ENCODE measurements at regions not wholly inside any gene's neighbourhood (a gene's known extent, or its start where the extent isn't known, plus 50 kb on each side); places are given as distances from the start of the nearest gene placed in this dataset.

DNA sequence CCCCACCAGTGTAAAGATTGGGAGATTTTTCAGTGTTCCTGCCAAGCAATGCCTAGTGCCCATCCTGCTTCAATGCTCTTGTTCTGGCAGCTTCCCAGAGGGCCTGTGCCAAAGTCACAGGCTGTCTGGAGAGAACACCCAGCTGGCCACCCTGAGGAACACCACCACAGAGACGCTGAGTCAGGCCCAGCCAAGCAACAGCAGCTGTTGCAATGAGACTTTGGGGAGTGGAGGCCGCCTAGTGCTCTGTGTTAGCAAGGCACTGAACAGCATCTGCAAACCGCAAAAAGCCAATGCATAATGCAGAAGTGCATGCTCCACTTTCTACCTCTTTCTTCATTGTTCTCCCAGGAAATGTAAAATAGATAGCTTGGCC lies 168.1 kb downstream of the NXPE2 start:
- Mint-ChIP-seq H3K4me3 (no peak overlapping the region), H3K27me3 (ENCODE audit: low read depth) (peaks cover 36% of the 10 kb centered on the region), H3K4me1 (peaks cover 6% of the 10 kb centered on the region), H3K36me3 (no peaks in the 10 kb centered on the region), H3K9me3 (no peaks in the 10 kb centered on the region), H3K27ac (no peak overlapping the region)
- TF ChIP-seq, protein P1, sequence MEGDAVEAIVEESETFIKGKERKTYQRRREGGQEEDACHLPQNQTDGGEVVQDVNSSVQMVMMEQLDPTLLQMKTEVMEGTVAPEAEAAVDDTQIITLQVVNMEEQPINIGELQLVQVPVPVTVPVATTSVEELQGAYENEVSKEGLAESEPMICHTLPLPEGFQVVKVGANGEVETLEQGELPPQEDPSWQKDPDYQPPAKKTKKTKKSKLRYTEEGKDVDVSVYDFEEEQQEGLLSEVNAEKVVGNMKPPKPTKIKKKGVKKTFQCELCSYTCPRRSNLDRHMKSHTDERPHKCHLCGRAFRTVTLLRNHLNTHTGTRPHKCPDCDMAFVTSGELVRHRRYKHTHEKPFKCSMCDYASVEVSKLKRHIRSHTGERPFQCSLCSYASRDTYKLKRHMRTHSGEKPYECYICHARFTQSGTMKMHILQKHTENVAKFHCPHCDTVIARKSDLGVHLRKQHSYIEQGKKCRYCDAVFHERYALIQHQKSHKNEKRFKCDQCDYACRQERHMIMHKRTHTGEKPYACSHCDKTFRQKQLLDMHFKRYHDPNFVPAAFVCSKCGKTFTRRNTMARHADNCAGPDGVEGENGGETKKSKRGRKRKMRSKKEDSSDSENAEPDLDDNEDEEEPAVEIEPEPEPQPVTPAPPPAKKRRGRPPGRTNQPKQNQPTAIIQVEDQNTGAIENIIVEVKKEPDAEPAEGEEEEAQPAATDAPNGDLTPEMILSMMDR (IDR thresholded peaks at IDR 0.05; ENCODE audit: unreplicated experiment): no peak
- DNase-seq (ENCODE audit: low spot score in 2 of 2, unreplicated experiment in 2 of 2): no peak

DNA sequence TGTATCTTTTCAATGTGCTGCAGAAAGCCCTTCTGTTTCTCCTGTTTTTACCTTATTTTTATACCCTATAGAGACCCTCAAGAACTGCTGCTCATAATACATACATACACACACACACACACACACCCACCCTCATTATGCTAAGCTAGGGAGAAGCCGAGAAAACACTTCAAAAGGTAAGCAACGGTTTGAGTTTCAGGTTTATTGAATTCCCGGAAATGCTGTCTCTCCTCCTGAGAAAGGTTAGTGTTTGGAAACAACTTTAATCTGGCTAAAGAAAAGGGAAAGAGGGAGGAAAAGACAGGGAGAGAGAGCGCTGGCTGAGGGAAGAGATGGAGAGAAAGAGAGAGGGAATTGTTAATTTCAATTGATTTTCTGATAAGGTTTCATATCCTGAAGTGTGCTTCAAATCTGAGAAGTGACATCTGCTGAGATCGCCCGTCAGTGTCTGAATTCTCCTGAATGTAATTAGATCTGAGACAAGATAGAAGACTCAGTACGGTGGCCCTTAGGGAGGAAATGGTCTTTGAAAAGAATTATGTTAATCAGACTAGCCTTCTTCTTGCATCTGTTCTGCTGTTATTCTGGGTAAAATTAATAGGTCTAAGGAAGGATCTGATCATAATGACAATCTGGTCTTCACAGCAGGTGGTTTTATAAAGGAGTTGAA lies 169.1 kb downstream of the NXPE2 start:
- TF ChIP-seq, protein P1 (IDR thresholded peaks at IDR 0.05; ENCODE audit: unreplicated experiment): no peak
- peaks cover 6% of the 10 kb centered on the region for H3K4me1 Mint-ChIP-seq
- DNase-seq (ENCODE audit: low spot score in 2 of 2, unreplicated experiment in 2 of 2): no peak
- H3K4me3 Mint-ChIP-seq: no peak overlapping the region
- H3K36me3 Mint-ChIP-seq: no peaks in the 10 kb centered on the region
- peaks cover 47% of the 10 kb centered on the region for H3K27me3 Mint-ChIP-seq (ENCODE audit: low read depth)
- H3K27ac Mint-ChIP-seq: no peak overlapping the region
- H3K9me3 Mint-ChIP-seq: no peaks in the 10 kb centered on the region

DNA sequence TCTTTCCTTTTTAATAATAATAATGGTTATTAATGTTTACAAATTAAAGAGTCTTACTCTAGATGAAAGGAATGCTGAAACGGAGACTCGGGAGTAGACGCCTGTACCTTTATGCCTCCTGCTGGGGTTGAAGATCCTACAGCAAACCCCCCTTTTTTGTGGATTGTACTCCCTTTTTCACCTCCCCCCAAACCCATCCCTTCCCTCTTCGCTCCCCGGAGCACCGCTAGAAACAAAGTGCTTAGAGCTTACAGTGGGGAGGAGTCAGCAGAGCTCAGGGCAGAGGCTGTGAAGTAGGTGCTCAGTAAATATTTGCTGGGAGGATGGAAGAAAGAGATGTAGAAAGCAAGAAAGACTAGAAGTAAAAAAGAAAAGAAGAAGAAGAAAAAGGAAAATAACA lies 169.7 kb downstream of the NXPE2 start:
- Mint-ChIP-seq H3K36me3 (no peaks in the 10 kb centered on the region), H3K27me3 (ENCODE audit: low read depth) (peaks cover 47% of the 10 kb centered on the region), H3K4me1 (peaks cover 6% of the 10 kb centered on the region), H3K27ac (no peak overlapping the region), H3K4me3 (no peak overlapping the region), H3K9me3 (no peaks in the 10 kb centered on the region)
- no peak for DNase-seq (ENCODE audit: low spot score in 2 of 2, unreplicated experiment in 2 of 2)
- TF ChIP-seq, protein P1 (IDR thresholded peaks at IDR 0.05; ENCODE audit: unreplicated experiment): no peak

DNA sequence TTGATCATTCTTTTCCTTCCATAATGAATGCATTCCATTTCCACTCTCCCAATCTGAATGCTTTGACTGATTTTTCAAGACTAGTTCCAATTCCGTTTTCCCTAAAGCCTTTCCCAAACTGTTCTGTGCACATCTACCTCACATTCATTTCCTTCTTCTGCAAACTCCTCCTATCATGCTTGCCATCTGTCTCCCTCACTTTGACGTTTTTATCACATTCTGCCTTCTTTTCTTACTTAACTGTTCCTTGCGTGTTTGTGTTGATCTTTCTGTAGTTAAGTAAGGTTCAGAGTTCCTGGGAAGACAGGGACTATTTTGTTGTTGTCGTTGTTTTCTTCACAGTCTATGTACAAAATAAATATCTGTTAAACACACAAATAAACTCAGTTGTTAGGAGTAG lies 179.0 kb downstream of the NXPE2 start:
- TF ChIP-seq, protein P1 (IDR thresholded peaks at IDR 0.05; ENCODE audit: unreplicated experiment): no peak
- Mint-ChIP-seq H3K27ac (no peak overlapping the region), H3K9me3 (peaks cover 12% of the 10 kb centered on the region)

DNA sequence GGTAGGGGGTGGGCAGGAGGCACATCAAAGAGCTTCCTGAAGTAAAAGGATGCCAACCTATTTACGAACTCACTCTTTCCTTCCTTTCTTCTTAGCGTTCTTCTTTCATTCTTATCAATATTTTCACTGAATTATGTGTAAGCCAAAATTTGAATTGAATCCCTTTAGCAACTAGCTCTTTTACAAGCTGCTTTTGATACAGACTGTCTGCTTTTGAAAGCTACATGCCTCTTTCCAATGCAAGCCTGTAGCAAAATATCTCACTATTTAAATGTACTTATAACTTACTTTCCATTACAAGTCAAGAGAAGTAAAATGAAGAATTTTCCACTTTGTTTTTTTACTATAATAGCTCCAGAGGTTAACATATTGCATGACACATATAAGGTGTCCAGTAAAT lies 186.6 kb downstream of the NXPE2 start:
- peaks cover 32% of the 10 kb centered on the region for H3K27me3 Mint-ChIP-seq (ENCODE audit: low read depth)
- DNase-seq (ENCODE audit: low spot score in 2 of 2, unreplicated experiment in 2 of 2): no peak
- H3K4me3 Mint-ChIP-seq: no peak overlapping the region
- TF ChIP-seq, protein P1 (IDR thresholded peaks at IDR 0.05; ENCODE audit: unreplicated experiment): no peak
- no peaks in the 10 kb centered on the region for H3K4me1 Mint-ChIP-seq
- no peak overlapping the region for H3K27ac Mint-ChIP-seq
- no peaks in the 10 kb centered on the region for H3K36me3 Mint-ChIP-seq
- H3K9me3 Mint-ChIP-seq: peaks cover 11% of the 10 kb centered on the region

More for the DNA sequence above, 179.0 kb downstream of the NXPE2 start:
- H3K27me3 Mint-ChIP-seq (ENCODE audit: low read depth): peaks cover 33% of the 10 kb centered on the region
- DNase-seq (ENCODE audit: low spot score in 2 of 2, unreplicated experiment in 2 of 2): no peak
- no peaks in the 10 kb centered on the region for H3K36me3 Mint-ChIP-seq
- no peaks in the 10 kb centered on the region for H3K4me1 Mint-ChIP-seq
- no peak overlapping the region for H3K4me3 Mint-ChIP-seq

DNA sequence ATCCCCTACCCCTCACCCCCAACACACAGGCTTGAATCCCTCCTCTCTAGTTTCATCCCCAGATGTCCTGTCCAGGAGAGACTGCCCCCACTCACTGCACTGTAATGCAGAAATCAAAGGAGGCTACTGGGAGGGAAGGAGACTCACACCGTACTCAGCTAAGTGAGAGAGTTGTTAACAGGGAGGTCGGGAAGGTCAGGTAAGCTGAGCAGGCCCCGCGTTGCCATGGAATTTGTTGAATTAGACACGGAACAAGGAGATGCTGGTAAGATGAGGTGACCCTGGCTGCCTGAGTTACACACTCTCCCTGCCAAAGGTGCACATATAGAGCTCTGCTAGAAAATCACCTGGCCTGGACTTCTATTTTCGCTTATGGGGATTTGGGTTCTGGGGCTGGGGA lies 197.9 kb downstream of the NXPE2 start:
- no peaks in the 10 kb centered on the region for H3K9me3 Mint-ChIP-seq
- no peaks in the 10 kb centered on the region for H3K36me3 Mint-ChIP-seq
- TF ChIP-seq, protein P1 (IDR thresholded peaks at IDR 0.05; ENCODE audit: unreplicated experiment): no peak
- no peaks in the 10 kb centered on the region for H3K4me1 Mint-ChIP-seq
- H3K4me3 Mint-ChIP-seq: no peak overlapping the region
- no peak overlapping the region for H3K27ac Mint-ChIP-seq
- H3K27me3 Mint-ChIP-seq (ENCODE audit: low read depth): peaks cover 31% of the 10 kb centered on the region
- DNase-seq (ENCODE audit: low spot score in 2 of 2, unreplicated experiment in 2 of 2): no peak
